GM12873 (cell line): ENCODE measurements at regions not wholly inside any gene's neighbourhood (a gene's known extent, or its start where the extent isn't known, plus 50 kb on each side); places are given as distances from the start of the nearest gene placed in this dataset.

Source experiments
- CTCF ChIP-seq: IDR thresholded peaks from 2 replicates; pipeline ENCODE4 v1.5.1; 2012; ENCODE audit warnings: low read depth, mild to moderate bottlenecking, moderate library complexity, low read length, control low read depth; ENCODE audit not compliant: insufficient read depth; ENCODE audit errors: missing control alignments

GRCh38 chr6:85971238-85971637, 328.6 kb upstream of the SYNCRIP start:
- TF ChIP-seq CTCF: no peak

- TF ChIP-seq CTCF: no peak
Observed at GRCh38 chr6:85966828-85967227, 324.1 kb upstream of the SYNCRIP start.

GRCh38 chr6:85961746-85962145, 319.1 kb upstream of the SYNCRIP start:
- TF ChIP-seq CTCF: no peak

GRCh38 chr6:85961125-85961524, 318.4 kb upstream of the SYNCRIP start:
- no peak for TF ChIP-seq CTCF

- no peak for TF ChIP-seq CTCF
Observed at GRCh38 chr6:85948481-85948880, 305.8 kb upstream of the SYNCRIP start.

- no peak for TF ChIP-seq CTCF
Observed at GRCh38 chr6:85945459-85946185, 302.9 kb upstream of the SYNCRIP start.

- TF ChIP-seq CTCF: no peak
Observed at GRCh38 chr6:85944776-85945175, 302.1 kb upstream of the SYNCRIP start.
